Retinal pigment epithelial cell (primary cell): ENCODE measurements at regions not wholly inside any gene's neighbourhood (a gene's known extent, or its start where the extent isn't known, plus 50 kb on each side); places are given as distances from the start of the nearest gene placed in this dataset.

Experiments
- DNase-seq: peaks from one replicate; pipeline ENCODE4 v3.0.0-alpha.2; 2010; ENCODE audit warnings: low read depth
- H3K4me3 ChIP-seq: 2 replicates; pipeline ENCODE4 v1.5.1; 2011; ENCODE audit warnings: mild to moderate bottlenecking, low read length, control low read depth, moderate library complexity
- TF ChIP-seq, protein P1 (sequence below): conservative IDR thresholded peaks from 2 replicates; pipeline ENCODE4 v1.5.1; 2011; ENCODE audit warnings: low read depth, low read length, control low read depth, inconsistent platforms

DNA sequence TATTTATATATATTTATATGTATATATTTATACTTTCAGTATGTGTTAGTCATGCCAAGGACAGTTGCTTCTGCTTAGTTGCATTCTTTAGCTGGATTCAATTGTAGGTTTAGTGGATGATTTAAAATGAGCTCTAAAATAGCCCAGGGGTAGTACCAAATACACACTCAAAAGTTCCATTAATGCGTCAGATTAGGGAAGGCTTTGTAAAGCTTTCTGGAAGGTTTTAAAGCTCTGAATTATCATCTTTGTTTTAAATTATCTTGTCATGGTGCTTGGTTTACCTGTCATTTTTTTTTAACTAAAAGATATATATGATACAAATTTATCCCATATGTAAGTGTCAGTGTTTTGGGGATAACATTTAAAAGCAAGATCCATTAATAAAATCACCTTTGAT, 242.7 kb upstream of the ADAMTS5 start:
- no peak for DNase-seq
- TF ChIP-seq, protein P1, sequence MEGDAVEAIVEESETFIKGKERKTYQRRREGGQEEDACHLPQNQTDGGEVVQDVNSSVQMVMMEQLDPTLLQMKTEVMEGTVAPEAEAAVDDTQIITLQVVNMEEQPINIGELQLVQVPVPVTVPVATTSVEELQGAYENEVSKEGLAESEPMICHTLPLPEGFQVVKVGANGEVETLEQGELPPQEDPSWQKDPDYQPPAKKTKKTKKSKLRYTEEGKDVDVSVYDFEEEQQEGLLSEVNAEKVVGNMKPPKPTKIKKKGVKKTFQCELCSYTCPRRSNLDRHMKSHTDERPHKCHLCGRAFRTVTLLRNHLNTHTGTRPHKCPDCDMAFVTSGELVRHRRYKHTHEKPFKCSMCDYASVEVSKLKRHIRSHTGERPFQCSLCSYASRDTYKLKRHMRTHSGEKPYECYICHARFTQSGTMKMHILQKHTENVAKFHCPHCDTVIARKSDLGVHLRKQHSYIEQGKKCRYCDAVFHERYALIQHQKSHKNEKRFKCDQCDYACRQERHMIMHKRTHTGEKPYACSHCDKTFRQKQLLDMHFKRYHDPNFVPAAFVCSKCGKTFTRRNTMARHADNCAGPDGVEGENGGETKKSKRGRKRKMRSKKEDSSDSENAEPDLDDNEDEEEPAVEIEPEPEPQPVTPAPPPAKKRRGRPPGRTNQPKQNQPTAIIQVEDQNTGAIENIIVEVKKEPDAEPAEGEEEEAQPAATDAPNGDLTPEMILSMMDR: no peak
- no peak overlapping the region for H3K4me3 ChIP-seq

DNA sequence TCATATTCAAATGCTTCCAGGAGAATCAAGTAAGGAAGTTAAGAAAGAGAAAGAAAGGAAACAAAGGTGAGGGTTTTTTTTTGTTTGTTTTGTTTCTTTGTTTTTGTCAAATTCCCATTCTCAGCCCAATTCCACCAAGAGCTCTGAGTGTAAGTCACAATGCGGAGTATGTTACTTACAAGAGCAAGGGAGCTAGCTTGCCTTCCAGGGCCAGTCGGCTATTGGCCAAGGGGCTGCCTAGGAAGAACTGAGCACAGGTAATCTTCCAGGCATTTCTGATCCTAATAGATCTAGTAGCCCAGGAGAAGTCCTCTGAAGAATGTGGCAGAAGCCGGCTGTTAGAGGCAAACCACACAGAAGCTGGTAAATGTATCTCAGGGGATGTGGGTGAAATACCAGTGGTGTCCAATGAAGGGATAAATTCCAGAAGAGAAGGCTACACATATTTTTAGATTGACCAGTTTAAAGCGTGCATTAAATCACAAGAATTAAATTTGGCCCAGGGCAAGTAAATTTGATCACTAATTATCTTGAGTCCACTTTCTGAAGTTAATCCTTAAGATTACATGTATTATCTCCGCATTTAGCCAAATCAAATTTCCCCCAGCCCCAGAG, 239.6 kb upstream of the ADAMTS5 start:
- TF ChIP-seq, protein P1: no peak
- DNase-seq: no peak
- H3K4me3 ChIP-seq: no peak overlapping the region

DNA sequence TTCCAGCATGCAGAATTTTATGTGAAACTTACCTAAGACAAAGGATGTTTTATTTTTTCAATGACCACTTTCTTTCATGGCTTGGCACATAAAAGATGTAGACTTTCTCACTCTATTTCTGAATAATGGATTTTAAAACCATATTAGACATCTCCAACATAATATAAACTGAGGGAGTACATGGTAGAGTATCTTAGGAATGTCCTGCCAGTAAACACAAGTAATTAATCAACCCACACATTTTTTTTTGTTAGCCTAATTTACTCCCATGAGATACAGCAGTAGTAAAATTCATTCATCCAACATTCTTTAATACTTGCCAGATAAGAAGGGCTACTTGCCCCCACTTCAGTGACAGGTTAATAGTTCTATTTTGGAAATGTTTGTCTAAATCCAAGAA, 235.4 kb upstream of the ADAMTS5 start:
- no peak for DNase-seq
- TF ChIP-seq, protein P1: no peak
- no peak overlapping the region for H3K4me3 ChIP-seq

DNA sequence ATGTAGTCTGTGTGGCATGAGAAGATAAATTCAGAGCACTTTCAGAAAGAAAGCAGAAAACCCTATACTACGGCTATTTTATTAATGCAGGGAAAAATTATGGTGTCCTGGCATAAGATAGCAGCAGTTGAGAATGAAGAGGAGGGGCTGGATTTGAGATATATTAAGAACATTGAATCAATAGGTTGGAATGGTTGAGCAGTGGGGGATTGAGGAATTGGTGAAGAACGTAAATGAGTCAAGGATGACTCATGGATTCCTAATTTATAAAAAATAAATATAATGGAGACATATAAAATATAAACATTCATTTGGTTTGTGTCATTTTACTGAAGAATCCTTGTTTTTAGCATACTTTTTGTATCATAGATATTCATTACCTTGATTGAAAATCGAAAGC, 234.3 kb upstream of the ADAMTS5 start:
- TF ChIP-seq, protein P1: no peak
- no peak for DNase-seq
- no peak overlapping the region for H3K4me3 ChIP-seq

DNA sequence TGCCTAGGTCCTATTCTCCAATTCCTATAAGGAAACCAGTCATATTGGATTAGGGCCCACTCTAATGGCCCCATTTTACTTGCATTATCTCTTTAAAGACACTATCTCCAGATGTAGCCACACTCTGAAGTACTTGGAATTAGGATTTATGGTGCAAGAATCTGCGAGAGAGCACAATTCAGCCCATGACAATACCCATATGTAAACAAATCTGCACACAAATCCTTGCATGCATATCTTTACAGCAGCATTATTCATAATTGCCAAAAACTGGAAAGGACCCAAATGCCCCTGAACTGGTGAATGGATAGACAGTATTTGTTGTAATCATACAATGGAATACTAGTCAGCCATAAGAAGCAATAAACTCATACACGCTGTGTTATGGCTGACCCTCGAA, 229.8 kb upstream of the ADAMTS5 start:
- no peak for DNase-seq
- no peak overlapping the region for H3K4me3 ChIP-seq
- TF ChIP-seq, protein P1: no peak

DNA sequence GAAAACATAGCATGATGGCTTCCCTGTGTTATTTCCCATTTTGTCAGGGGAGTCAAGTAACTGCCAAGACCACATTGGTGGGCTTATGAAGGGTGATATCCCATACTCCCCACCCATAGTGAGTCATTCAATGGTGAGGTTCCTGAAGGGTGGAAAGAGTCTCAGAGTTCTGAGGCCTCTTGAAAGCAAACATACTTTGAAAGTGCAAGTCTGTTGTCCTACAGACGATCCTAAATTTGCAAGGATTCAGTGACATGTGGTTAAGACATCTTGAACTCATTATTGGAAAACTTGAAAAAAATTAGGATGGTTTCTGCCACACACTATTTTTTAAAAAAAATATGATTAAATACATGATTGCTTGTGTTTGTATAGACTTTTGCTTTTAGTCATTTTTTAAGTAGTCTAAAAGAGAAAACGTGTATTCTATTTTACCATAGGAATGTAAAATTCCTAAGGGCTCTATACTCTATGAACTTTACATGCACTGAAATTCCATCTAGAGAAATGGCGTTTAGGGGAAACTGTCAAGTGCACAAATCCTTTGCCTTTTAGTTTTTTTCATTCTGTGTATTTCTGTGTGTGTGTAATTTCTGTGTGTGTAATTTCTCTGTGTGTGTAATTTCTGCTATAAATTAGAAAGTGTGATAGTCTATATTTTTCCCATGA, 225.5 kb upstream of the ADAMTS5 start:
- no peak for DNase-seq
- TF ChIP-seq, protein P1: no peak
- no peak overlapping the region for H3K4me3 ChIP-seq

DNA sequence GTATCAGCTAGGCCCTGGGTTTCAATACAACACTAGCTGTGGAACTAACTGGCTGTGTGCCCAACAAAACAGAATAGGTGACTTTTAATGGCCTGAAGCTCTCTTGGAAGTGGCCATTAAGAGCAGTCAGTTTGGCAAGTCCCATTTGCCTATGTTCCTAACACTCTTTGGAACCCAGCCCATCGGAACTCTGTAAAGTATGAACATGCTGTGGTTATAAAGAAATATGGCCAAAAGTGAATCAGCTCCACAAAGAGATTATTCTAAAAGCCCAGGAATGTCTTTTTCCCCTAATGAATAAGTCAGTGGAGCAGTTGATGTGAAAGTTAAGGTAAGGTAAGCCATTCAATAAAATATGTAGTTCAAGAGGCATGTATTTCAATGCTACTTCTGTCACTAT, 223.7 kb upstream of the ADAMTS5 start:
- no peak for DNase-seq
- TF ChIP-seq, protein P1: no peak
- no peak overlapping the region for H3K4me3 ChIP-seq
